Neutrophil (primary cell): ENCODE measurements at regions not wholly inside any gene's neighbourhood (a gene's known extent, or its start where the extent isn't known, plus 50 kb on each side); places are given as distances from the start of the nearest gene placed in this dataset.

ENCODE experiments used
- H3K27ac ChIP-seq: fragments of 200-600 bp; sonication (generic); 2 replicates; pipeline ENCODE4 v1.5.1; 2016; ENCODE audit warnings: mild to moderate bottlenecking, moderate library complexity
- H3K27me3 ChIP-seq: fragments of 200-600 bp; sonication (generic); 2 replicates; pipeline ENCODE4 v1.6.0; 2016; ENCODE audit warnings: mild to moderate bottlenecking
- H3K36me3 ChIP-seq: fragments of 200-600 bp; sonication (generic); 2 replicates; pipeline ENCODE4 v1.5.1; 2017
- H3K4me1 ChIP-seq, 2 experiments: fragments of 200-600 bp in 1 of 2; sonication (generic) in 1 of 2; 1 replicate in 1 of 2; 2 replicates in 1 of 2; pipeline versions ENCODE4 v1.5.1 to v1.6.1; 2013 to 2016; ENCODE audit warnings: low read depth in 1 of 2, low read length in 1 of 2, mild to moderate bottlenecking in 1 of 2, moderate library complexity in 1 of 2; ENCODE audit not compliant: control insufficient read depth in 1 of 2, insufficient read depth in 1 of 2
- H3K4me3 ChIP-seq, 2 experiments: fragments of 200-600 bp in 1 of 2; sonication (generic) in 1 of 2; 1 replicate in 1 of 2; 2 replicates in 1 of 2; pipeline ENCODE4 v1.5.1; 2013 to 2016; ENCODE audit warnings: low read depth in 1 of 2, low read length in 1 of 2, mild to moderate bottlenecking in 1 of 2, moderate library complexity in 1 of 2
- H3K9me3 ChIP-seq: fragments of 200-600 bp; sonication (generic); 2 replicates; pipeline ENCODE4 v1.5.1; 2016
- TF ChIP-seq, protein P1 (sequence below): fragments of 200-600 bp; sonication (generic); IDR thresholded peaks from 2 replicates; pipeline ENCODE4 v1.5.1; 2016; ENCODE audit warnings: antibody characterized with exemption

GRCh38 chr2:137862651-137863050, 101.6 kb upstream of the HNMT start:
- Histone ChIP-seq H3K27ac (no peak overlapping the region), H3K27me3 (peaks cover 3% of the 10 kb centered on the region), H3K9me3 (no peaks in the 10 kb centered on the region), H3K4me3 (no peak overlapping the region), H3K36me3 (no peaks in the 10 kb centered on the region), H3K4me1 (no peaks in the 10 kb centered on the region)
- TF ChIP-seq, protein P1, sequence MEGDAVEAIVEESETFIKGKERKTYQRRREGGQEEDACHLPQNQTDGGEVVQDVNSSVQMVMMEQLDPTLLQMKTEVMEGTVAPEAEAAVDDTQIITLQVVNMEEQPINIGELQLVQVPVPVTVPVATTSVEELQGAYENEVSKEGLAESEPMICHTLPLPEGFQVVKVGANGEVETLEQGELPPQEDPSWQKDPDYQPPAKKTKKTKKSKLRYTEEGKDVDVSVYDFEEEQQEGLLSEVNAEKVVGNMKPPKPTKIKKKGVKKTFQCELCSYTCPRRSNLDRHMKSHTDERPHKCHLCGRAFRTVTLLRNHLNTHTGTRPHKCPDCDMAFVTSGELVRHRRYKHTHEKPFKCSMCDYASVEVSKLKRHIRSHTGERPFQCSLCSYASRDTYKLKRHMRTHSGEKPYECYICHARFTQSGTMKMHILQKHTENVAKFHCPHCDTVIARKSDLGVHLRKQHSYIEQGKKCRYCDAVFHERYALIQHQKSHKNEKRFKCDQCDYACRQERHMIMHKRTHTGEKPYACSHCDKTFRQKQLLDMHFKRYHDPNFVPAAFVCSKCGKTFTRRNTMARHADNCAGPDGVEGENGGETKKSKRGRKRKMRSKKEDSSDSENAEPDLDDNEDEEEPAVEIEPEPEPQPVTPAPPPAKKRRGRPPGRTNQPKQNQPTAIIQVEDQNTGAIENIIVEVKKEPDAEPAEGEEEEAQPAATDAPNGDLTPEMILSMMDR = no peak

- Histone ChIP-seq H3K36me3 (no peaks in the 10 kb centered on the region), H3K4me1 (no peaks in the 10 kb centered on the region), H3K4me3 (no peak overlapping the region), H3K27ac (no peak overlapping the region), H3K27me3 (peaks cover 3% of the 10 kb centered on the region), H3K9me3 (no peaks in the 10 kb centered on the region)
- TF ChIP-seq, protein P1 = no peak
Observed at GRCh38 chr2:137865954-137866540, 98.2 kb upstream of the HNMT start.

DNA sequence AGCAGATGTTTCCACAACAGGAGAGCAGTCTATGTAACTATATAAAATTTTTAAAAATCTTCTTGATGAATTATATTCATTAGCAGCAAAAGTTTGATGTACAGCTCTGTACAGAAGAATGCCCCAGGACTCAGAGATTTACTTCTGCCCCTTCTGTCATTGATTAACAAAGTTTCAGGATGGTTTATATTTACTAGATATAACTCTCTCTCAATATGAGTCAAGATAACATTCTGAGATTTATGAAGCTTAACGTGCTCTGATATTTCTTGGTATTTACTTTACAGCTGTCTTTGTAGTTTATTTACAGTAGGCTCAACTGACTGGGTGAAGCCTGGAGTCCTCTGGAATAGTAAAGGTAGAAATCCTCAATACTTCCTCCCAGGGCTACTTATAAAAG, 93.6 kb upstream of the HNMT start:
- no peaks in the 10 kb centered on the region for H3K36me3 ChIP-seq
- no peak overlapping the region for H3K27ac ChIP-seq
- H3K4me1 ChIP-seq = no peaks in the 10 kb centered on the region
- no peak overlapping the region for H3K4me3 ChIP-seq
- no peaks in the 10 kb centered on the region for H3K9me3 ChIP-seq
- TF ChIP-seq, protein P1 = no peak
- H3K27me3 ChIP-seq = no peaks in the 10 kb centered on the region

GRCh38 chr2:137872577-137872976, 91.7 kb upstream of the HNMT start:
- Histone ChIP-seq H3K27me3 (no peaks in the 10 kb centered on the region), H3K36me3 (no peaks in the 10 kb centered on the region), H3K4me1 (no peaks in the 10 kb centered on the region), H3K27ac (no peak overlapping the region), H3K4me3 (no peak overlapping the region), H3K9me3 (no peaks in the 10 kb centered on the region)
- TF ChIP-seq, protein P1 = no peak

DNA sequence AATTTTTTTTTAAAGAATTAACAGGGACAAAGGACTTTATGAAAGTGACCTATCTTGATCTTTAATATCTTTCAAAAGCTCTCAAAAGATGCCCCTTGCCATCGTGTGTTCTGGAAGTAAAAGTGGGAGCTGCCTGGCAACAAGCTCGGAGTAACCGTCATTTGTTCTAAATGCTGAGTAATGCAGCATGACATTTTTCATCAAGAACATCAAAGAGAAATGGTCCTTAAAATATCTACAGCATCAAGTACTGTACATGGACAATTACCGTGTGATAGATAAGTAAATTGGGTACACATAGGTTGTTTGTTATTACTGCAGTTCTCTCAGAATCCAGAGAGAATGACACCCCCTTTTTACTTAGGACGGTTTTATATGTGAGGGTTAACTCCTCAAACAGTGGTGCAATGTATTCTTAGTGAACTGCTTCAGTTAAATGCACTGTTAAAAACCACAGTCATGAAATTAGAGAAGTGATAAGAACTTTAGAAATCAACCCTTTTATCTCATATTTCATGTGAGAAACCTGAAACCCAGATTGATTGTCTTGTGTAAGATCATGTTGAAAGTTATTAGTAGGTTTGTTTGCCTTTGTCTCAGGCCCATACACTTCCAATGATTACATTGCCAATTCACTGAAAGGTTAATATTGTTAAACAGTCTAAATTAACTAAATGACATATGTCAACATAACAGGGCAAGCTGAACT, 90.6 kb upstream of the HNMT start:
- TF ChIP-seq, protein P1 = no peak
- no peaks in the 10 kb centered on the region for H3K27me3 ChIP-seq
- H3K4me3 ChIP-seq = no peak overlapping the region
- H3K27ac ChIP-seq = no peak overlapping the region
- H3K9me3 ChIP-seq = no peaks in the 10 kb centered on the region
- H3K36me3 ChIP-seq = no peaks in the 10 kb centered on the region
- no peaks in the 10 kb centered on the region for H3K4me1 ChIP-seq
